ENCODE measurements at regions not wholly inside any gene's neighbourhood (a gene's known extent, or its start where the extent isn't known, plus 50 kb on each side); places are given as distances from the start of the nearest gene placed in this dataset.

DNA sequence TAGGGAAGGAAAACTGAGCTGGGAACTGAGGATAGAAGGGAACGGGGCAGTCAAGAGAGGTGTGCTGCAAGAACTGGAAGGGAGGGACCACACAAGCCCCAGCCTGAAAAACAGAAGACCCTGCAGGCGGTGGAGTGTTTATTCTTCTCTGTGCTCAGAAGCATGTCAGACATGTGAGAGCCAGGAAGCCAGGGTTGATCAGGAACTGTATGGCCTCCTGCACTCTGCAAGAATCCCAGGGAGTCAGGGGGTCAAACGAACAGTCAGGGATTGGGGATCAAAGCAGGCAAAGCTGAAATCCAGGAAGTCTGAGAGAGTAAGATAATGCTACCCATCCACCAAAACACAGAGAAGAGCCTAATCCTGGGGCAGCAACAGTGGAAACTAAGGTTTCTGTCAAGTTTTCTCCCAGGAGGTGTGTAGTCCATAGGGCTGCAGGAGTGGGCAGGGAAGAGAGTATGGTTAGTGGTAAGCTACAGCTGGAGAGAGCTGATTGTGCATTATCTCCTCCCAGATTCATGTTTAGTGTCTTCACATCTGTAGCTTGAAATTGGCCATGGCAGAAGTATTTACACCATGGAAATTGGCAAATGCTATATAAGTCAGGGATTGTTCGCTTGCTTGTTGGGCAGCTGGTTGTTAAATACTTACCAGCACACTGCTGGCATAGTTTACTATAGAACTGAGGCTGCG is 115.4 kb upstream of the SLC44A1 start:
- Histone ChIP-seq H3K36me3 (ENCODE audit: insufficient read depth, low read length) (no peaks in the 10 kb centered on the region), H3K4me3 (no peak overlapping the region)
- TF ChIP-seq EZH2 (IDR thresholded peaks at IDR 0.05) (no peak), FOXP2 (optimal IDR thresholded peaks at IDR 0.05; ENCODE audit: control extremely low read depth, extremely low read length, insufficient read depth) (no peak), POLR2AphosphoS5 (IDR thresholded peaks at IDR 0.05; ENCODE audit: borderline replicate concordance, low read depth, low read length) (no peak)

DNA sequence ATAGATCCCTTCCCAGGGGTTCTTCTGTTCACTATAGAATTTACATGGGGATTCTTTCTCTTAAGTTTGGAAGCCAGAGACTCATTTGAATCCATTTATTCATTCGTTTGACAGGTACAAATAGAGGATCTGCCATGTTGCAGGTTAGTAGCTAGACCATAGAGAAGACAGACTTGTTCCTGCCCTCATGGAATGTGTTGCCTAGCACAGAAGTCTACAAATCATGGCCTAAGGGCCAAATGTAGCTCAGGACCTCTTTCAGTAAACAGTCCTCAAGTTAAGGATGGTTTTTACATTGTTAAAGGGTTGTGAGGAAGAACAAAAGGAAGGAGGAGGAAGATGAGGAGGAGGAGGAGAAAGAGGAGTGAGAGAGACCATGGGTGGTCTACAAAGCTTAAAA is 114.7 kb upstream of the SLC44A1 start:
- no peak for DNase-seq (ENCODE audit: low read depth, low spot score)
- H3K27ac ChIP-seq = no peak overlapping the region
- TF ChIP-seq POLR2AphosphoS5 (IDR thresholded peaks at IDR 0.05; ENCODE audit: borderline replicate concordance, low read depth, low read length) = no peak
- no peak for TF ChIP-seq FOXP2 (optimal IDR thresholded peaks at IDR 0.05; ENCODE audit: control extremely low read depth, extremely low read length, insufficient read depth)
- no peak for TF ChIP-seq EZH2 (IDR thresholded peaks at IDR 0.05)
- no peaks in the 10 kb centered on the region for H3K36me3 ChIP-seq (ENCODE audit: insufficient read depth, low read length)
- no peaks in the 10 kb centered on the region for H3K9me3 ChIP-seq (ENCODE audit: low read depth, low read length)
- no peak overlapping the region for H3K4me3 ChIP-seq
- H3K9ac ChIP-seq (ENCODE audit: insufficient read length) = no peak overlapping the region

More for the DNA sequence above, 115.4 kb upstream of the SLC44A1 start:
- Histone ChIP-seq H3K9me3 (ENCODE audit: low read depth, low read length) (no peaks in the 10 kb centered on the region), H3K9ac (ENCODE audit: insufficient read length) (no peak overlapping the region), H3K27ac (no peak overlapping the region)
- no peak for DNase-seq (ENCODE audit: low read depth, low spot score)

DNA sequence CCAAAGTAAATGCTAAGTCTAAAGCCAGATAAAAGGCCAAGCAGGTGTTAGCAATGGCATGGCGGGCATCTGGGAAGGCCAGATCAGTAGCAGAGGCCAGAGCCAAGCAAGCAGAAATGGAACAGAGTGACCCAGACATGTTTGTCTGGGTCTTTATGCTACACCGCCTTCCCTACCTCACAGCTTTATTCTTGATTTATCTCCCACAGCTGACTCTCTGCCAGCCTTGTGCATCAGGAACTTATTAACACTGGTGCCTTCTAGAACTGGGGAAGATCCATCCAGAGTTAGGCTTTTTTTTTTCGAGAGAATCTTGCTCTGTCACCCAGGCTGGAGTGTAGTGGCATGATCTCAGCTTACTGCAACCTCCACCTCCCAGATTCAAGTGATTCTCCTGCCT is 112.5 kb upstream of the SLC44A1 start:
- Histone ChIP-seq H3K36me3 (ENCODE audit: insufficient read depth, low read length) (no peaks in the 10 kb centered on the region), H3K27ac (no peak overlapping the region), H3K4me3 (no peak overlapping the region), H3K9ac (ENCODE audit: insufficient read length) (no peak overlapping the region), H3K9me3 (ENCODE audit: low read depth, low read length) (no peaks in the 10 kb centered on the region)
- TF ChIP-seq FOXP2 (optimal IDR thresholded peaks at IDR 0.05; ENCODE audit: control extremely low read depth, extremely low read length, insufficient read depth) (no peak), EZH2 (IDR thresholded peaks at IDR 0.05) (no peak), POLR2AphosphoS5 (IDR thresholded peaks at IDR 0.05; ENCODE audit: borderline replicate concordance, low read depth, low read length) (no peak)
- no peak for DNase-seq (ENCODE audit: low read depth, low spot score)

DNA sequence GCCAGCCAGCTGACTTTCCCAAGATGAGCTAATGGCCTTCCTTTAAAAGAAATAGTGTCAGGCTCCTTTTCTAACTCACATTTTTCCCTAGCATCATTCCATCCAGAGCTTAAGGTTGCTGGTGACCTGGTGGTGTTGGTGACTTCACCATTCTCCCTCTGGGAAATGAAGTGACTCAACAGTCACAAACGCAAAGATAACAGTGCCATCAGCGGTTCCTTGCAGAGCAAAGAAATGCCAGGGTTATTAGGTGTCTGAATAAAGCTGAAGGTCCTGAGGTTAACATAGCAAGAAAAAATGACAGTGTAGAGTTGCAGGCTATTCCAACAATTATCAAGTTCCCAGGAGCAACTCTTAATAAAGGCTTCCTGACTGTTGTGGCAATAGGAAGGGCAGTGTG is 111.8 kb upstream of the SLC44A1 start:
- Histone ChIP-seq H3K4me3 (no peak overlapping the region), H3K9me3 (ENCODE audit: low read depth, low read length) (no peaks in the 10 kb centered on the region), H3K9ac (ENCODE audit: insufficient read length) (no peak overlapping the region), H3K36me3 (ENCODE audit: insufficient read depth, low read length) (no peaks in the 10 kb centered on the region), H3K27ac (no peak overlapping the region)
- no peak for DNase-seq (ENCODE audit: low read depth, low spot score)
- TF ChIP-seq POLR2AphosphoS5 (IDR thresholded peaks at IDR 0.05; ENCODE audit: borderline replicate concordance, low read depth, low read length) (no peak), FOXP2 (optimal IDR thresholded peaks at IDR 0.05; ENCODE audit: control extremely low read depth, extremely low read length, insufficient read depth) (no peak), EZH2 (IDR thresholded peaks at IDR 0.05) (no peak)

DNA sequence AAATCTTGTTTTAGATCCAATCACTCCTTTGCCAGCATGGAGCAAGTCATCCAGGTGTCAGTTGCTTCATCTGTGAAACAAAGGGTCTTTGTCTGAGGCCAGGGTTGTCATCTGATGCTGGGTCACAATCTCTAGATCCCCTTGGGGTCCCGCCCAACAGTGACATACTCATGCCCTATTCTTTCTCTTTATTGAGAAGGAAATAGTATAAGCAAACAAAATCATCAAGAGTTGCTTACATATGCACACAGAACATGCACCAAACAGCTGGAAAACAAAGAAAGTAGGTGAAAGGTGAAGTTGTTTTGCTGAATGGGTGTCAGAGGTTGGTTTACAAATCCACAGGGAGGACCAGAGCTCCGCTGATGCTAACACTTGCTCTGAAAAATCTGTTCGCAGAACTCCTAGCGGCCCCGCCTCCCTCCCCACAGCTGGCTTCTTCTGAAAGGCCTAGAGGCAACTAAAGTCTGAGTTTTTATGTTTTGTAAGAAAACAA is 106.1 kb upstream of the SLC44A1 start:
- Histone ChIP-seq H3K27ac (no peak overlapping the region), H3K9ac (ENCODE audit: insufficient read length) (no peak overlapping the region), H3K4me3 (no peak overlapping the region), H3K9me3 (ENCODE audit: low read depth, low read length) (no peaks in the 10 kb centered on the region), H3K36me3 (ENCODE audit: insufficient read depth, low read length) (no peaks in the 10 kb centered on the region)
- no peak for DNase-seq (ENCODE audit: low read depth, low spot score)
- TF ChIP-seq EZH2 (IDR thresholded peaks at IDR 0.05) (no peak), FOXP2 (optimal IDR thresholded peaks at IDR 0.05; ENCODE audit: control extremely low read depth, extremely low read length, insufficient read depth) (no peak), POLR2AphosphoS5 (IDR thresholded peaks at IDR 0.05; ENCODE audit: borderline replicate concordance, low read depth, low read length) (no peak)

DNA sequence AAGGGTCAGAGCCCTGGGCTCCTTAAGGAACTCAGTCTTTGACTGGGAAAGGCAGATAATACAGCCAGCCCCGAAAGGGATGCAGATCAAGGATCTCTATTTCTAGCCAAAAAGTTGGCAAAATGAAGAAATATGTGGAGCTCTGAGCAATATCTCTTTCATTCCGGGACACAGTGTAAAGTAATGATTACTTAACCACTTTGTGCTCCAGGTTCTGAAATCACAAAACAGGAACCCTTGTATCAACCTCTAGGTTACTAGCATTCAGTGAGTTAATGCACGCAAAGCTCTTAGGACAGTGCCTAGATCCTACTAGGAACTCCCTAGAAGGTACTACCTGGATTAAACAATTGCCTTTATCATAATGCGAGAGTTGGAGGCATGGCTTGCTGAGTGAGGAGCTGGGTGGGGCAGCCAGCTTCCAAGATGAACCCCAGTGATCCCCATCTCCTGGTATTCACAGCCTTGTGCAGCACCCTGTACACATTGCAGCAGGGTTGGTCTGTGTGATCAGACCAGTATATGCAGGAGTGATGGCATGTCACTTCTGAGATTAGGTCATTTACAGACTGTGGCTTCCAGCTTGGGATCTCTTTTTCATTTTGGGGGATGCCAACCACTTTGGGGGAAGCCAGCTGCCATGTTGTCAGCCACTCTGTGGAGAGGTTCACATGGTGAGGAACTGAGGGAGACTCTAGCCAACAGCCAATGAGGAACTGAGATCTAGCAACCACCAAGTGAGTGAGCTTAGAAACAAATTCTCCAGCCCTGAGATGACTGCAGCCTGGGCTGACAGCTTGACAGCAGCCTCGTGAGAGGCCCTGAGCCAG is 103.1 kb upstream of the SLC44A1 start:
- H3K27ac ChIP-seq = no peak overlapping the region
- H3K36me3 ChIP-seq (ENCODE audit: insufficient read depth, low read length) = no peaks in the 10 kb centered on the region
- TF ChIP-seq FOXP2 (optimal IDR thresholded peaks at IDR 0.05; ENCODE audit: control extremely low read depth, extremely low read length, insufficient read depth) (no peak), POLR2AphosphoS5 (IDR thresholded peaks at IDR 0.05; ENCODE audit: borderline replicate concordance, low read depth, low read length) (no peak), EZH2 (IDR thresholded peaks at IDR 0.05) (no peak)
- no peak overlapping the region for H3K4me3 ChIP-seq
- H3K9ac ChIP-seq (ENCODE audit: insufficient read length) = no peak overlapping the region
- no peaks in the 10 kb centered on the region for H3K9me3 ChIP-seq (ENCODE audit: low read depth, low read length)
- DNase-seq (ENCODE audit: low read depth, low spot score) = no peak

DNA sequence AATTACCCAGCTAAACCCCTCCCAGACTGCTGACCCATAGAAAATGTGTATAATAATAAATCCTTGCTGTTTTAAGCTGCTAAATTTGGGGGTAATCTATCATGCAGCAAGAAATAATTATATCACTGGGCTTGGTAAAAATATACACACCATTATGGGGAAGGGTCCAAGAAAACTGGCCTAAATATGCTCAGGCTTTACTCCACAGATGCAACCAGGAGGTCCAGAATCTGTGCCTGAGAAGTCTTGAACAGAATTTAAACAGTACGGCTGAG is 102.5 kb upstream of the SLC44A1 start:
- no peak overlapping the region for H3K4me3 ChIP-seq
- H3K9me3 ChIP-seq (ENCODE audit: low read depth, low read length) = no peaks in the 10 kb centered on the region
- DNase-seq (ENCODE audit: low read depth, low spot score) = no peak
- TF ChIP-seq POLR2AphosphoS5 (IDR thresholded peaks at IDR 0.05; ENCODE audit: borderline replicate concordance, low read depth, low read length) = no peak
- no peak for TF ChIP-seq EZH2 (IDR thresholded peaks at IDR 0.05)
- TF ChIP-seq FOXP2 (optimal IDR thresholded peaks at IDR 0.05; ENCODE audit: control extremely low read depth, extremely low read length, insufficient read depth) = no peak
- H3K9ac ChIP-seq (ENCODE audit: insufficient read length) = no peak overlapping the region
- no peaks in the 10 kb centered on the region for H3K36me3 ChIP-seq (ENCODE audit: insufficient read depth, low read length)
- H3K27ac ChIP-seq = no peak overlapping the region

DNA sequence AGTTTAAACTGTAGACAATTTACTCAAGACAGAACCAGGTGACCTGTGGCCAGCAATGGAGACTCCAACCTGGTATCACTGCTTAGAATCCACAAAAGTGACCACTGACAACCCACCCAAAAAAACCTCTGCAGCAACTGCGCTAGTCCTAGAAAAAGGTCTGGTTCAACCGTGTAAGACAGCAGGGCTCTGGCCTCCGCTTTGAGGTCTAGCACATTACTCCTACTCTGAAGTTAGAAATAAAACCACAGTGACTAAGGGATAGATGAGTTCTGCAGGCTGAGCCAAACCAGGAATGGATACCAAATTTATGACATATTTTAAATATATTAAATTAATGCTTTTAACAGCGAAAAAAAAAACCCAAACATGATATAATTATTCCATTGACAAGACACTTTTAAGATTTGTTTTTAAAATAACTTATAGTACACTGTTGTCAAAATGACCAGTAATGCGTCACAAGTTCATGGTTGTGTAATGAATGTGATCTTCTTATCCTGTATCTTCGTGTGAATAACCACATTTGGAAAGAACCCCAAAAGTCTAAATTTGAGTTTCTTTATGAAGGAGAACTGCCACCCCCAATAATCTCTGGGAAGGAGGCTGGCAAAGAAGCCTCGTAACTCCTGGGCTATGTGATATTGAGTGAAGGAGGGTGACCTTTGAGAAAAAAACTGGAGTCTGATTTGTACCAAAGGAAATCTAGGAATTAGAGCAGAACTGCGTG is 101.9 kb upstream of the SLC44A1 start:
- Histone ChIP-seq H3K9ac (ENCODE audit: insufficient read length) (no peak overlapping the region), H3K9me3 (ENCODE audit: low read depth, low read length) (no peaks in the 10 kb centered on the region), H3K36me3 (ENCODE audit: insufficient read depth, low read length) (no peaks in the 10 kb centered on the region), H3K27ac (no peak overlapping the region), H3K4me3 (no peak overlapping the region)
- TF ChIP-seq EZH2 (IDR thresholded peaks at IDR 0.05) (no peak), POLR2AphosphoS5 (IDR thresholded peaks at IDR 0.05; ENCODE audit: borderline replicate concordance, low read depth, low read length) (no peak)
- DNase-seq (ENCODE audit: low read depth, low spot score) = no peak

All from SK-N-MC (cell line).